AG08395 (cell line): ENCODE measurements at regions not wholly inside any gene's neighbourhood (a gene's known extent, or its start where the extent isn't known, plus 50 kb on each side); places are given as distances from the start of the nearest gene placed in this dataset.
"Not testable (repeated sequence)": the region's sequence is repeated elsewhere in the genome, so short reads cannot be mapped to it uniquely, and the experiment has no call there.

ENCODE experiments used
- DNase-seq: peaks from one replicate; pipeline ENCODE4 v3.0.0; 2012; ENCODE audit warnings: mixed read lengths, low spot score

GRCh38 chr5:115435778-115436712, 108.5 kb downstream of the FEM1C start:
- no peak for DNase-seq

GRCh38 chr5:115435065-115435777, 109.4 kb downstream of the FEM1C start:
- DNase-seq: no peak

DNA sequence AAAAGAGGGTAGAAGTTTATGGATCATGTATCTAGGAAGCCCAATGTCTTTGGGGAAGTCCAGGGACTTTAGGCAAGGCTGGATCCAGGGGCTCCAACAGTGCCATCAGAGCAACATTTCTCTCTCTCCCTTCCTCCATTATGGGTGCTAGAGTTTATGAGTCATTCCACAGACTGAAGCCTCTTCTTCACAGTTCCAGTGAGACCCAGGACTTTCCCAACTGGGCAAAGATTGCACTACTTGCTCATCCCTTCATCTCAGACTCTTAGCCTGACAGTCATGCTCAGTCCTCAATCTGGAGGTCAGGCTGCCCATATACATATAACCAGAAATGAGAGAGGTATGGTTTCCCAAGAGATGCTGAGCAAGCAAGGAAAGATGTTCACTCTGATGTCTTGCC, 110.7 kb downstream of the FEM1C start:
- DNase-seq: no peak

DNA sequence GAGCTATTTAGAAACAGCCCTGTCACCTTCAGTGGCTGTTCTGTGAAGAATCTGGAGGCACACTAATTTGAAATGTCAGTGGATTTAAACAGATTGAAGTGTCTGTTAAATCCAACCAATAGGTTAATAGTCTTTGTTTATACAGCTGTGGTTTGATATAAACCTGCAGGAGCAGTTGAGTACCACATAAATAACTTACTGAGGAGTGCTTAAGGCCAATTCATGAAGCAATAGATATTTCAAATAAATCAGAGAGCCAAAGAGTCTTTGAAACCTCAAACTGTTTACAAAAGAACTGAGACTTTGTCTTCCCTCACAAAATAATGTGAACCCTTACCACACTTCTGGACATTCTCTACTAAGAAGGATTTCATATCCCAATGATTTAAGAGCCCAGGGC, 111.9 kb downstream of the FEM1C start:
- DNase-seq: no peak

DNA sequence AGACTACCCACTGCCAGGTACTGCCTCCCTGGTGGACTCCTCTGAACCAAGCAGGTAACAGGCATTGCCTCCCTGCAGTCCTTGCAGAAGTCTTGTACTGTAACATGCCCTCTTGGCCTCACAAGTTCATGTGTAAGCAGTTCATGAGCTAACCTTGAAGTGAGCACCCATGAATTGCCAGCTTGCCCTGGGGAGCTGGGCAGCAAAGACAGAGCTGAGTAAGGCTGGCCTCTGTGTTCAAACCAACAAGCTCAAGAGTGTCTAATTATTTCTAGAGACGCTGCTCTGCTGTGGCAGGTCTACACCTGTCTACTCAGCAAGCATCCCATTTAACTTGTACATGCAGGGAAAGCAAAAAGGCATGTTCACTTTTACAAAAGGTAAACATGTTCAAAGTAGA, 113.5 kb downstream of the FEM1C start:
- no peak for DNase-seq

DNA sequence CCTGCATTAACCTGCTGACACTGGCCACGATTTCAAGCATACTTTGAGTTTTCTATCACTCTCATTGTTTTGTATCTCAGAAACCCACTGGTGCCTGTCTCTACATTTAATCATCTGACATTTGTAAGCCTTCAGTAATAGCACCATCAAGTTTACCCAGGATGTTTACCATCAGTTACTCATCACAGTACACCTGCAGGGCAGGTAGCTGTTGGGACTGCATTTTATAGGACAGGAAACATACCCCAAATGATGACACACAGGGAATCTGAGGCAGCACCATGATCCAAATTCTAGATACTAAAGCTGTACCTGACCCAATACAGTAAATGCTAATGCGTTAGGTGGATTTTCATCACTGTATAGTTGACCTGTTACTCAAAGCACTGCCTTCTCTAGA, 114.2 kb downstream of the FEM1C start:
- DNase-seq: no peak

GRCh38 chr5:115429345-115429940, 115.1 kb downstream of the FEM1C start:
- DNase-seq: no peak

DNA sequence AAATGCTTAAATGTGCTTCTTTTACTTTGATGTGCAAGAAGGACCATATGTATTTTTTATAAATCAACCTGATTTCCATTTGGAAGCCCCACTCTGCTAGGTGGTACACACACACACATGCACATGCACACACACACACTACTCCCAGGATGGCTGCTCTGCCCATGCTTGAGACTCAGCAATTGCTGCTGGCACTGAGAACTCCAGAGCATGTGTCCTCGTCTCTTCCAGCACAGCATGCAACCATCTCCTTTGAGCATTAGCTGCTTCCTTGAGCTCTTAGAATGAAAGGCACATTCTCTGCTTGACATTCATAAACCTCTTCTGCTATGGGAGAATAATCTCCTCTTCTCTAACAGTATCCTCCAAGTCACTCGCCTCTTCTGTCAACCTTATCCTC, 115.9 kb downstream of the FEM1C start:
- no peak for DNase-seq

- DNase-seq: no peak
Measured at GRCh38 chr5:115428248-115428647, 116.3 kb downstream of the FEM1C start.

DNA sequence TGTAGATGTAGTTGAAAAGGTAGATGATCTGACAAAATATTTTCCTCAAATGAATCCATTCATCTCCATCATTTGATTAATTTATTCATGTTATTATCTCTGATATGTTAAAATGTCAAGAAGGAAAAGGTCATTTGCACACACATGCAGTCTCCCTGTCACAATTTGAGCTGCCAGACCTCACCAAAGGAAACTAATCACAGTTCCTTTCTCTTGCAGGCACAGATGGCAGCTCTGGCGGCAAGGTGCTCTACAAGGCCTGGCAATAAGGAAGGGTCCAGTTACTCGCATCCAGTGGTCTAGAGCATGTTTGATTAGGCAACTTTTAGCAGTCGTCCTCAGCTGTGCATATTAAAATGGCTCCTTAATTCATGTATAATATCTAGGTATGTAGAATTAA, 120.1 kb downstream of the FEM1C start:
- DNase-seq: no peak

- no peak for DNase-seq
Measured at GRCh38 chr5:115424030-115424429, 120.5 kb downstream of the FEM1C start.

- no peak for DNase-seq
Measured at GRCh38 chr5:115423541-115423940, 121.0 kb downstream of the FEM1C start.

- no peak for DNase-seq
Measured at GRCh38 chr5:115423051-115423450, 121.5 kb downstream of the FEM1C start.

GRCh38 chr5:115420812-115421211, 123.8 kb downstream of the FEM1C start:
- DNase-seq: not testable (repeated sequence)

GRCh38 chr5:115419846-115420585, 123.6 kb upstream of the CCDC112 start:
- DNase-seq: peak; percentile 90

DNA sequence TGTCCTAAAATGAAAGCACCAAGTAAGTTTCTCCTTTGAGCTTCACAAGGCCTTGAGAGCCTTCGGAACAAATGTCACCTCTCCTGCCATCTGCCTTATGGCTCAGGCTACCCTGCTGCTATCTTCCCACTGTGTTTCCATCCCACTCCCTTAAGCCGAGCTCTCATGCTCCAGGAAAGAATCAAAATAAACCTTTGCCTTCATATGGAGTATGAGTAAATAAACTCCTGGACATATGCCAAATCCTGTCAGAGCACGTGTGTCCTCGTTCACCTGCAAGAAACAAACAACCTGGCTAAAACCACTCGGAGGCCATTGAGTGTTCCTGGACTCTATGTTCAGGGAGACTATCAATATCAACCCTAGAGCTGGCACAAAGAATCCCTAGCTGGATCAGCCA, 122.3 kb upstream of the CCDC112 start:
- DNase-seq: no peak

GRCh38 chr5:115417076-115417475, 120.6 kb upstream of the CCDC112 start:
- no peak for DNase-seq

DNA sequence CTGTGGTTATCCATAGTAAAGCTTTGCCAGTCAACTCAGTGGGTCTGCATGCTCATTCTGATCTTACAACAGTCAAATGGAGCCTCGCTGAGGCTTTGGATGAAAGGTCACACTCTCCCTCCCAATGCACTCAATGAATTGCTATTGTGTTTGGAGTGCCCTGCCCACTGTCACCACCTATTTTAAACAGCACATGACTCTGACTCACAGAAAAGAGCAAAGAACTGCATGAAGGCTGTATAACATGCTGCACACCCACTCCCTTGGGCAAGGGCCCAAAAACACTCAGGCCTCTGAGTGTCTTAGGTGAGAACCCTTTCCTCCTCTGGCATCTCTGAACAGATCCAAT, 118.7 kb upstream of the CCDC112 start:
- no peak for DNase-seq

DNA sequence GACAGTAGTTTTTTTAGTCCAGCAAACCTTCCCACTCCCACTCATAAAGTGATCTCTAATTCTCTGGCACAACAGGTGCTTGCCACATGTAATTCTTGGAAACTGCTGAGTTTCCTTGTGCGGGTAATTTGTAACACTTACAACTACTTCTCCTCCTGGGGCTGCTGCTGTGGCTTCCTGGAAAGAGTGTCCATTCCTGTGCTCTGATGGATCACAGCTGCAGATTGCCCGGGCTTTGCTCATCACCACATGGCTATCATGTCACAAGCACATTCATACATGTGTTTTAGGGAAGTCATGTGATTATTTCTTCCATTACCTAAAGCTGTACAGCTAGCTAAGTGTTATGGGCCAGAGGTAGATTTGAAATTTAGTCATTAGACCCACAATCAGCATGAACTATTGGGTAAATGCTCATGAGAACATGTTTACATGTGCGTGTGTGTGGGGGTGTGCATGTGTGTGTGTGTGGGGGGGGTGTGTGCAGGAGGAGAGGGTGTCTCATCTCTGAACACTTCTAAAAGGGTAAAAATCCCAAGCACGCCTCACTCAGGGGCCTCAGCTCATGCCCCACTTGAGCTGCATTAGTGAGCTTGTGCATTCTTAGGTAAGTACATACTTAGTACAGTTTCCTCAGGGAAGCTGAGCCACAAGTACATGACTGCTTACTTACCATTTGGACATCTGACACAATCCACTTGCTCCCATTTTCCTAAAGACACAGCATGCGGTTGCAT, 118.1 kb upstream of the CCDC112 start:
- DNase-seq: peak; percentile 93

GRCh38 chr5:115413651-115414050, 117.2 kb upstream of the CCDC112 start:
- DNase-seq: no peak

- DNase-seq: no peak
Measured at GRCh38 chr5:115409094-115409493, 112.6 kb upstream of the CCDC112 start.
